SU-DHL-6 (cell line): ENCODE measurements at regions not wholly inside any gene's neighbourhood (a gene's known extent, or its start where the extent isn't known, plus 50 kb on each side); places are given as distances from the start of the nearest gene placed in this dataset.

Experiments
- H2AFZ ChIP-seq: fragments of 200-600 bp; sonication (generic); 2 replicates; pipeline ENCODE4 v1.6.1; 2014; ENCODE audit warnings: low read depth, mild to moderate bottlenecking, moderate library complexity, mixed read lengths, antibody characterized with exemption, low read length; ENCODE audit not compliant: severe bottlenecking
- H3F3A ChIP-seq: fragments of 200-600 bp; shearing (Covaris generic); 2 replicates; pipeline ENCODE4 v1.6.0; 2016; ENCODE audit warnings: antibody characterized with exemption, mild to moderate bottlenecking; ENCODE audit not compliant: insufficient read depth
- H3K27ac ChIP-seq: fragments of 200-600 bp; sonication (generic); 2 replicates; pipeline ENCODE4 v1.5.1; 2016; ENCODE audit warnings: low read depth, mild to moderate bottlenecking, low read length, moderate library complexity, mixed read lengths
- H3K27me3 ChIP-seq: fragments of 200-600 bp; sonication (generic), shearing (Covaris generic); 2 replicates; pipeline ENCODE4 v1.6.0; 2014; ENCODE audit warnings: mild to moderate bottlenecking, low read length
- H3K36me3 ChIP-seq: fragments of 200-600 bp; sonication (generic); 2 replicates; pipeline ENCODE4 v1.6.1; 2014; ENCODE audit warnings: mild to moderate bottlenecking, low read length, mixed read lengths
- H3K4me2 ChIP-seq: fragments of 300-600, 200-600 bp; shearing (Covaris generic), sonication (generic); 2 replicates; pipeline ENCODE4 v1.6.0; 2014; ENCODE audit warnings: low read length, low read depth, mild to moderate bottlenecking; ENCODE audit not compliant: poor library complexity, severe bottlenecking
- H3K4me3 ChIP-seq: fragments of 200-600 bp; sonication (generic); 2 replicates; pipeline ENCODE4 v1.5.1; 2014; ENCODE audit warnings: antibody characterized with exemption, low read length, mild to moderate bottlenecking, mixed read lengths; ENCODE audit not compliant: insufficient read depth, poor library complexity, severe bottlenecking
- H3K79me2 ChIP-seq: fragments of 200-600 bp; sonication (generic); 2 replicates; pipeline ENCODE4 v1.6.1; 2014; ENCODE audit warnings: mild to moderate bottlenecking, low read length, moderate library complexity; ENCODE audit not compliant: insufficient read depth
- H3K9ac ChIP-seq: fragments of 200-600 bp; sonication (generic); 2 replicates; pipeline ENCODE4 v1.7.0; 2014; ENCODE audit warnings: mild to moderate bottlenecking, low read length
- H3K9me2 ChIP-seq: fragments of 200-600 bp; sonication (generic); replicated peaks from 2 replicates; pipeline ENCODE4 v1.6.1; 2014; ENCODE audit warnings: low read length; ENCODE audit not compliant: insufficient read depth
- H3K9me3 ChIP-seq: fragments of 200-600 bp; sonication (generic); 2 replicates; pipeline ENCODE4 v1.6.1; 2014; ENCODE audit warnings: low read length, mixed read lengths; ENCODE audit not compliant: insufficient read depth
- H4K20me1 ChIP-seq: fragments of 200-600 bp; sonication (generic); 2 replicates; pipeline ENCODE4 v1.6.1; 2014; ENCODE audit warnings: low read depth, mild to moderate bottlenecking, antibody characterized with exemption, low read length, moderate library complexity, mixed read lengths
- CTCF ChIP-seq: fragments of 200-600 bp; sonication (generic); IDR thresholded peaks from one replicate; pipeline ENCODE4 v1.5.1; 2017; ENCODE audit warnings: antibody characterized with exemption, mild to moderate bottlenecking, low read length, moderate library complexity; ENCODE audit not compliant: insufficient read depth, poor library complexity, severe bottlenecking
- EZH2phosphoT487 ChIP-seq: fragments of 200-600 bp; sonication (generic), shearing (Covaris generic); conservative IDR thresholded peaks from 2 replicates; pipeline ENCODE4 v1.6.1; 2018; ENCODE audit warnings: mild to moderate bottlenecking, antibody characterized with exemption, low read length, moderate library complexity, mixed read lengths

- Histone ChIP-seq H3K36me3 (no peaks in the 10 kb centered on the region), H3K4me2 (no peak overlapping the region), H2AFZ (no peak overlapping the region), H3K9me2 (no peaks in the 10 kb centered on the region), H3K27me3 (no peaks in the 10 kb centered on the region), H3K9me3 (no peaks in the 10 kb centered on the region), H3K9ac (no peak overlapping the region), H3K4me3 (no peak overlapping the region), H3K27ac (no peak overlapping the region), H3K79me2 (no peaks in the 10 kb centered on the region), H3F3A (no peaks in the 10 kb centered on the region), H4K20me1 (no peaks in the 10 kb centered on the region)
- TF ChIP-seq CTCF: no peak
- no peak for TF ChIP-seq EZH2phosphoT487
These were observed 198.2 kb downstream of the NECTIN3 start for GRCh38 chr3:111269777-111270176.

- H3K4me3 ChIP-seq: no peak overlapping the region
- H3K27me3 ChIP-seq: no peaks in the 10 kb centered on the region
- H3K27ac ChIP-seq: no peak overlapping the region
These were observed 205.6 kb downstream of the NECTIN3 start for GRCh38 chr3:111277226-111277625.

GRCh38 chr3:111278959-111279358 lies 207.3 kb downstream of the NECTIN3 start:
- Histone ChIP-seq H3K9me2 (no peaks in the 10 kb centered on the region), H2AFZ (no peak overlapping the region), H3K79me2 (no peaks in the 10 kb centered on the region), H3K4me3 (no peak overlapping the region), H3K27ac (no peak overlapping the region), H3K4me2 (no peak overlapping the region), H4K20me1 (no peaks in the 10 kb centered on the region), H3K9me3 (no peaks in the 10 kb centered on the region), H3K27me3 (no peaks in the 10 kb centered on the region), H3K9ac (no peak overlapping the region), H3K36me3 (no peaks in the 10 kb centered on the region), H3F3A (no peaks in the 10 kb centered on the region)
- TF ChIP-seq EZH2phosphoT487 (no peak), CTCF (no peak)

More at GRCh38 chr3:111277226-111277625, 205.6 kb downstream of the NECTIN3 start:
- no peak overlapping the region for H2AFZ ChIP-seq
- no peaks in the 10 kb centered on the region for H4K20me1 ChIP-seq
- no peaks in the 10 kb centered on the region for H3K79me2 ChIP-seq
- no peak overlapping the region for H3K4me2 ChIP-seq
- no peak for TF ChIP-seq EZH2phosphoT487
- TF ChIP-seq CTCF: no peak
- H3K36me3 ChIP-seq: no peaks in the 10 kb centered on the region
- no peak overlapping the region for H3K9ac ChIP-seq
- no peaks in the 10 kb centered on the region for H3K9me3 ChIP-seq
- no peaks in the 10 kb centered on the region for H3K9me2 ChIP-seq
- no peaks in the 10 kb centered on the region for H3F3A ChIP-seq
